ENCODE measurements at regions not wholly inside any gene's neighbourhood (a gene's known extent, or its start where the extent isn't known, plus 50 kb on each side); places are given as distances from the start of the nearest gene placed in this dataset.

DNA sequence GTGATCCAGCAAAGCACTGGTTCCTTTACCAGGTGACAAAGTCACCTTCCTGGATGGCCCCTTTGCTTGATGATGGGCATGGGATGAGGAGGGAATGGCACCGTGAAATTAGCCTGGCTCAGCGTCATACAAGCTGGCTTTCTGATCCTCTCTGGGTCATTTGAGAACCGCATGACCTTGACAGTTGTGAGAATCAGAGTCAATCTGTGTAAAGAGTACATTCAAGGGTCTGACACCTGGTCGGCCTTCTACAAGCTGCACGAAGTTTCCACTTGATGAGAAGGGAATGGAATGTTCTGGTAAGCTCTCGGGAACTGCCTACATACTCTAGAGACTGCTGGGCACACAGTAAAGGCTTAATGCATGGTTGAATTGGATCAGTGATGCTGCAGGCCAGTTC lies 319.8 kb upstream of the TLE3 start:
- Histone ChIP-seq H3K9me3 (ENCODE audit: insufficient read depth in 2 of 2, low read depth in 1 of 2, low read length in 1 of 2) (no peaks in the 10 kb centered on the region), H2AK5ac (ENCODE audit: low read depth, low read length) (no peak overlapping the region), H3K14ac (ENCODE audit: insufficient read length) (no peak overlapping the region), H3K4me3 (ENCODE audit: extremely low read depth in 1 of 4, insufficient read depth in 2 of 4, low read depth in 3 of 4, low read length in 4 of 4) (no peak overlapping the region), H3K4ac (replicated peaks; ENCODE audit: insufficient read length, low read depth, low read length) (no peak overlapping the region), H3K18ac (ENCODE audit: extremely low read depth, low read length) (no peak overlapping the region), H3K79me1 (ENCODE audit: low read depth, low read length) (no peaks in the 10 kb centered on the region), H3K23me2 (ENCODE audit: low read depth, low read length) (no peaks in the 10 kb centered on the region), H3K23ac (ENCODE audit: insufficient read length) (no peak overlapping the region), H2BK120ac (replicated peaks; ENCODE audit: low read depth, low read length) (no peak overlapping the region), H3K4me2 (ENCODE audit: insufficient read depth in 1 of 2, low read depth in 2 of 2, low read length in 2 of 2) (no peak overlapping the region), H2BK12ac (ENCODE audit: low read depth, low read length) (no peak overlapping the region), H3K56ac (replicated peaks; ENCODE audit: insufficient read length, low read depth, low read length) (no peak overlapping the region), H3K4me1 (replicated peaks in 1 of 4; ENCODE audit: control insufficient read depth in 3 of 4, insufficient read depth in 4 of 4, low read length in 3 of 4) (peaks cover 0 to 4% (median 1%) of the 10 kb centered on the region in 4 experiments; a peak in 1 of 7 replicates), H3K9ac (replicated peaks in 1 of 4; ENCODE audit: extremely low read depth in 1 of 4, low read depth in 3 of 4, low read length in 3 of 4) (no peak overlapping the region), H3K27ac (ENCODE audit: low read depth, low read length) (no peak overlapping the region), H2BK20ac (ENCODE audit: low read length) (no peak overlapping the region), H3K27me3 (replicated peaks in 1 of 4; ENCODE audit: control insufficient read depth in 3 of 4, extremely low read depth in 1 of 4, insufficient read depth in 3 of 4, low read length in 3 of 4) (no peaks in the 10 kb centered on the region), H4K5ac (ENCODE audit: insufficient read length, low read depth, low read length) (no peak overlapping the region), H2BK15ac (ENCODE audit: low read length) (no peak overlapping the region), H2AFZ (ENCODE audit: low read length) (no peak overlapping the region), H4K91ac (replicated peaks; ENCODE audit: insufficient read length, low read length) (no peak overlapping the region), H3K36me3 (ENCODE audit: control insufficient read depth in 2 of 4, insufficient read depth in 4 of 4, low read length in 3 of 4) (no peaks in the 10 kb centered on the region), H4K8ac (ENCODE audit: extremely low read depth, insufficient read depth, low read length) (no peak overlapping the region), H3K79me2 (ENCODE audit: control insufficient read depth in 1 of 2, insufficient read depth in 2 of 2, low read length in 2 of 2) (no peaks in the 10 kb centered on the region), H2BK5ac (ENCODE audit: low read depth, low read length) (no peak overlapping the region), H4K20me1 (replicated peaks in 1 of 2; ENCODE audit: control insufficient read depth in 1 of 2, insufficient read depth in 2 of 2, low read length in 2 of 2) (no peaks in the 10 kb centered on the region)
- no peak for TF ChIP-seq CREB1 (IDR thresholded peaks at IDR 0.05)
- no peak for TF ChIP-seq CBX8 (IDR thresholded peaks at IDR 0.05; ENCODE audit: borderline replicate concordance, low read depth, low read length)
- TF ChIP-seq CTBP2 (IDR thresholded peaks at IDR 0.05; ENCODE audit: borderline replicate concordance, insufficient read depth, insufficient read length, low read length): no peak
- TF ChIP-seq CBX5 (IDR thresholded peaks at IDR 0.05; ENCODE audit: low read depth, low read length): no peak
- no peak for TF ChIP-seq CHD2 (IDR thresholded peaks at IDR 0.05; ENCODE audit: low read length)
- TF ChIP-seq PHF8 (conservative IDR thresholded peaks at IDR 0.05; ENCODE audit: low read depth, low read length): no peak
- TF ChIP-seq YY1 (IDR thresholded peaks at IDR 0.05; ENCODE audit: low read depth, low read length): no peak
- no peak for TF ChIP-seq ZNF274 (IDR thresholded peaks at IDR 0.05; ENCODE audit: borderline replicate concordance, extremely low read depth, low read length)
- no peak for TF ChIP-seq RBBP5 (IDR thresholded peaks at IDR 0.05; ENCODE audit: borderline replicate concordance, low read depth, low read length)
- TF ChIP-seq, protein P1, sequence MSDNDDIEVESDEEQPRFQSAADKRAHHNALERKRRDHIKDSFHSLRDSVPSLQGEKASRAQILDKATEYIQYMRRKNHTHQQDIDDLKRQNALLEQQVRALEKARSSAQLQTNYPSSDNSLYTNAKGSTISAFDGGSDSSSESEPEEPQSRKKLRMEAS (IDR thresholded peaks at IDR 0.05): no peak
- TF ChIP-seq EP300 (IDR thresholded peaks at IDR 0.05; ENCODE audit: borderline replicate concordance in 1 of 2, low read depth in 2 of 2, low read length in 2 of 2): no peak
- TF ChIP-seq POLR2A (IDR thresholded peaks at IDR 0.05; ENCODE audit: control extremely low read depth in 1 of 2, low read depth in 2 of 2, low read length in 2 of 2): no peak
- TF ChIP-seq SIRT6 (IDR thresholded peaks at IDR 0.05; ENCODE audit: low read length): no peak
- DNase-seq (ENCODE audit: low read depth in 1 of 2, low spot score in 2 of 2): no peak
- POLR2A ChIA-PET (ENCODE audit: partially characterized antibody): no interaction called here
- WGBS, 2 experiments (ENCODE audit: extremely low coverage in 1 of 2, insufficient coverage in 1 of 2, insufficient read length in 1 of 2, insufficient replicate concordance in 2 of 2, low coverage in 1 of 2, low lambda C conversion rate in 2 of 2, missing lambda C conversion rate in 1 of 2): 89% methylated on average over 6 of the region's 6 CpGs; no CpG with 5 or more reads in 1 of the 2 experiments
- no peak for FAIRE-seq
- CTCF ChIA-PET (ENCODE audit: partially characterized antibody): interaction anchor here (0.8 to 3.0 kb wide), 5 partner anchors 9 to 395 kb away, joined by 3 to 11 read pairs (median 5); no protein-coding TSS in a partner anchor

Measured in H1 (cell line).